ENCODE measurements at regions not wholly inside any gene's neighbourhood (a gene's known extent, or its start where the extent isn't known, plus 50 kb on each side); places are given as distances from the start of the nearest gene placed in this dataset.

DNA sequence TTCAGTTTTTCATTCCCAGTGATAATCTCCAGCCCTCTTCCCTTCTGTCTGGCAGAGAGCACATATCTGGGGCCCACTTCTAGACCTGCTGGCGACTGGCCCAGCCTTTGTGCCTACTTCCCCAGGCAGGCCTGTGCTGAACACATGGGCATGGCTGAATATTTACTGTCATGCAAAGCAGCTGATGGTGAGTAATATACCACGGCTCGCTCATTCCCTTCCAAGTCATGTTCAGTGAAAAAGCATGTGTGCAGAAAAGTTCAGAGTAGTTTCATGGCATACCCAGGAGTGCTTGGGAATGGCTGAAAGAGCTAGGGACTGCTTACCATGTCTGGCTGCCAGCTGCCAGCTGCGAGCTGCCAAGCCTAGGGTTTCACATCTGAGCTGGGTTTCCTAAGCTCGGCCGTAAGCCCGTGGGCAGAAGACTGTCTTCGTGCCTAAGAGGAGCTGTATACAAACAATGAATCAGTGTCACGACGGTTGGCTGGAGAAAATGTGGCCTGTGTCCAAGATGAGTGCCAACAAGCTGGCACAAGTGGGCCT lies 179.9 kb upstream of the PELI2 start:
- no peak overlapping the region for H3K9ac ChIP-seq (ENCODE audit: low read length in 5 of 5)
- H3K27ac ChIP-seq (ENCODE audit: low read depth, low read length), result no peak overlapping the region
- H3K36me3 ChIP-seq (ENCODE audit: control insufficient read depth in 5 of 5, insufficient read depth in 5 of 5, low read length in 5 of 5), result no peaks in the 10 kb centered on the region
- no peaks in the 10 kb centered on the region for H3K27me3 ChIP-seq (ENCODE audit: control insufficient read depth in 5 of 5, insufficient read depth in 4 of 5, low read length in 5 of 5)
- peaks cover 0 to 13% (median 8%) of the 10 kb centered on the region in 5 donors for H3K9me3 ChIP-seq (ENCODE audit: control insufficient read depth in 5 of 5, low read length in 5 of 5)
- no peak overlapping the region for H3K4me3 ChIP-seq (ENCODE audit: low read depth in 1 of 5, low read length in 5 of 5)
- H3K4me1 ChIP-seq (ENCODE audit: control insufficient read depth in 5 of 5, insufficient read depth in 5 of 5, low read length in 5 of 5), result peaks cover 0 to 6% (median 5%) of the 10 kb centered on the region in 5 donors

DNA sequence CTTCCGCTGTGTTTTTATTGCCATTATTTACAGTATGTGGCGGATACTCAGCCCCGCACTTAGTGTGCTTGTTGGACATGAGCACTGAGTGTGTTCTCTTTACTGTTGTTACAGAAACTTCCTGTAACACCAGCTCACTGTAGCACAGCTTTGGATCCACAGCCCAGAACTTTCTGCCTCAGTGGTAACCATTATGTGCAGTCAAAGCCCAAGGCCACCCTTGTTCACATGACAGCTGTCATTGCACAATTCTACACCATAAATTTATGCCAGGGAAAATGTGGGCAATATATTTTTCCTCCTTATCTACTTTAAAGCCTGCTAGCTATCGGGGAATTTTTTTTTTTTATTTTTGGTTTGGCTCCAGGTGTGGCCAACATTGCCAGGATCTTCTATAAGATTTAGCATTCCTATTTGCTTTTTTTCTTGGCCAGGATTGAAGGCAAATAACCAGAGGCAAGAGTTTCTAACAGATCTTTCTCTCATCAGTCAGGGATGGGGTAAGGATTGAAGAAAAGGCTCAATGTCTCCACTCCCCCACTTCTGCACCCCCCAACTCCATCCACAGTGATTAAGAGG lies 176.0 kb upstream of the PELI2 start:
- Histone ChIP-seq H3K9ac (ENCODE audit: low read length in 5 of 5) (no peak overlapping the region), H3K27ac (ENCODE audit: low read depth, low read length) (no peak overlapping the region), H3K36me3 (ENCODE audit: control insufficient read depth in 5 of 5, insufficient read depth in 5 of 5, low read length in 5 of 5) (no peaks in the 10 kb centered on the region), H3K27me3 (ENCODE audit: control insufficient read depth in 5 of 5, insufficient read depth in 4 of 5, low read length in 5 of 5) (no peaks in the 10 kb centered on the region), H3K9me3 (ENCODE audit: control insufficient read depth in 5 of 5, low read length in 5 of 5) (peaks cover 0 to 3% (median 0%) of the 10 kb centered on the region in 5 donors), H3K4me1 (ENCODE audit: control insufficient read depth in 5 of 5, insufficient read depth in 5 of 5, low read length in 5 of 5) (peaks cover 0 to 6% (median 5%) of the 10 kb centered on the region in 5 donors), H3K4me3 (ENCODE audit: low read depth in 1 of 5, low read length in 5 of 5) (no peak overlapping the region)

DNA sequence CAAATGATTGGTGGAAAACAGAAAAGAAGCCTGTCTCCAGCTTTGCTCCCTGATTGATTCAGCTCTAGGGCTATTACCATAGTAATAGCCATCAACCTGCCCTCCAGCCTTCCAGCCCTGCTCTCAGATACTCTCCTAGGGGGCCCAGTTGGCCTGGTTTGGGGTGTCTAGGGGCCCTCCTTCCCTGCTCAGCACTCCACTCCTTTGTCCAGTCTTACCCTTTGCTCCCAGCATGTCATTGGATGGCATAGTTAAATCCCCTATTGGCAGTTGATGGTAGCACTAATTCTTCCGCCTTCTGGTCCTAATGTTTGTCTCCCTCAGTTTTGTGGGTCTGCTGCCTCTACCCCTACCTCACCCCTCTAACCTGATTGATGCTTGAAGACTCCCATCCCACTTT lies 175.4 kb upstream of the PELI2 start:
- H3K4me1 ChIP-seq (ENCODE audit: control insufficient read depth in 5 of 5, insufficient read depth in 5 of 5, low read length in 5 of 5), result peaks cover 0 to 5% (median 4%) of the 10 kb centered on the region in 5 donors

DNA sequence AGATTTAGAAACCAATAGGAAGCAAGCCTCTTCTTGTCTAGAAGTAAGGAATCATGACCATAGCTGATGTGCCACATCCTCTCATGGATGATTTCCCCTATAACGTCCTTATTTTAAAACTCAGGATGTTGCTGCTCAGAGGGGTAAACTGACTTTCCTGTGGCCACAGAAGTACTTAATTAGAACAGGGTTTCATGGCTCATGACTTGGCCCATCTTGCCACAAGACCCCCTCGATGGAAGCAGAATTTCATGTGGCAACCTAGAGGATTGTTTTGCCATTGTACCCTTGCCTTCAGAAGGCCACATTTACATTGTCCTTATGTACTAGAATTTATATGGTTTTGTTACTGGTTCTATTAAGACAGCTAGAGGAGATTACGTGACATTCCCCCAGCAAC lies 173.5 kb upstream of the PELI2 start:
- Histone ChIP-seq H3K4me3 (ENCODE audit: low read depth in 1 of 5, low read length in 5 of 5) (no peak overlapping the region), H3K4me1 (ENCODE audit: control insufficient read depth in 5 of 5, insufficient read depth in 5 of 5, low read length in 5 of 5) (no peaks in the 10 kb centered on the region), H3K9me3 (ENCODE audit: control insufficient read depth in 5 of 5, low read length in 5 of 5) (peaks cover 0 to 2% (median 0%) of the 10 kb centered on the region in 5 donors), H3K9ac (ENCODE audit: low read length in 5 of 5) (no peak overlapping the region), H3K36me3 (ENCODE audit: control insufficient read depth in 5 of 5, insufficient read depth in 5 of 5, low read length in 5 of 5) (no peaks in the 10 kb centered on the region), H3K27me3 (ENCODE audit: control insufficient read depth in 5 of 5, insufficient read depth in 4 of 5, low read length in 5 of 5) (no peaks in the 10 kb centered on the region), H3K27ac (ENCODE audit: low read depth, low read length) (no peak overlapping the region)

More for the DNA sequence above, 175.4 kb upstream of the PELI2 start:
- H3K36me3 ChIP-seq (ENCODE audit: control insufficient read depth in 5 of 5, insufficient read depth in 5 of 5, low read length in 5 of 5), result no peaks in the 10 kb centered on the region
- H3K4me3 ChIP-seq (ENCODE audit: low read depth in 1 of 5, low read length in 5 of 5), result no peak overlapping the region
- no peak overlapping the region for H3K27ac ChIP-seq (ENCODE audit: low read depth, low read length)
- no peak overlapping the region for H3K9ac ChIP-seq (ENCODE audit: low read length in 5 of 5)
- H3K9me3 ChIP-seq (ENCODE audit: control insufficient read depth in 5 of 5, low read length in 5 of 5), result peaks cover 0 to 3% (median 0%) of the 10 kb centered on the region in 5 donors
- H3K27me3 ChIP-seq (ENCODE audit: control insufficient read depth in 5 of 5, insufficient read depth in 4 of 5, low read length in 5 of 5), result no peaks in the 10 kb centered on the region

DNA sequence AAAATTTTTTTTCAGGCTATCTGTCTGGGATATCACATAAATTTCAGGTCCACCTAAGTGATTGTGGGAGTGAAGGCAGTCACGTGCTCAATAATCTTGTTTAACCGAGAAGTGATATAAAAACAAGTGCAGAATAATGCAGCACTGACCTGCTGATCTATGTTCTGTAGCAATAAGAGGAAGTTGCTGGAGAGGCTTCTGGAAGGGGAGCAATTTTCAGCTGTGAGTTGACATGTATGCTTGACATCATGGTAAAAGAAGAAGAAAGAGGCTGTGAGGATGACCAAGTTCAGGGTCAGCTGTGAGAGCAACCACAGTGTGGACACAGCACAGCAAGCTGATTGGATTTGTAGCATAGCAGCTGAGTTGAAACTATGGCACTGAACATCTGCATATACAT lies 172.0 kb upstream of the PELI2 start:
- Histone ChIP-seq H3K36me3 (ENCODE audit: control insufficient read depth in 5 of 5, insufficient read depth in 5 of 5, low read length in 5 of 5) (no peaks in the 10 kb centered on the region), H3K9ac (ENCODE audit: low read length in 5 of 5) (no peak overlapping the region), H3K4me3 (ENCODE audit: low read depth in 1 of 5, low read length in 5 of 5) (no peak overlapping the region), H3K9me3 (ENCODE audit: control insufficient read depth in 5 of 5, low read length in 5 of 5) (no peaks in the 10 kb centered on the region), H3K27ac (ENCODE audit: low read depth, low read length) (no peak overlapping the region), H3K4me1 (ENCODE audit: control insufficient read depth in 5 of 5, insufficient read depth in 5 of 5, low read length in 5 of 5) (no peaks in the 10 kb centered on the region), H3K27me3 (ENCODE audit: control insufficient read depth in 5 of 5, insufficient read depth in 4 of 5, low read length in 5 of 5) (no peaks in the 10 kb centered on the region)

DNA sequence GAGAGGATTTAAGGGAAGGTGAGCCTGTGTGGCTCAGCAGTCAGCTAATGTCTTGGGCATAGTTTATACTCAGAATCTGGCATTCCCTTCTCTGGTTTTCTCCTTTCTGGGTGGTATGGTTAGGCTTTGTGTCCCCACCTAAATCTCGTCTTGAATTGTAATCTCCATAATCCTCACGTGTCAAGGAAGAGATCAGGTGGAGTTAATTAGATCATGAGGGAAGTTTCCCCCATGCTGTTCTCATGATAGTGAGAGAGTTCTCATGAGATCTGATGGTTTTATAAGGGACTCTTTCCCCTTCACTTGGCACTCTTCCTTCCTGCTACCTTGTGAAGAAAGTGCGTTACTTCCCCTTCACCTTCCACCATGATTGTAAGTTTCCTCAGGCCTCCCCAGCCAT lies 169.8 kb upstream of the PELI2 start:
- H3K27ac ChIP-seq (ENCODE audit: low read depth, low read length), result no peak overlapping the region
- no peaks in the 10 kb centered on the region for H3K9me3 ChIP-seq (ENCODE audit: control insufficient read depth in 5 of 5, low read length in 5 of 5)
- H3K9ac ChIP-seq (ENCODE audit: low read length in 5 of 5), result no peak overlapping the region
- no peak overlapping the region for H3K4me3 ChIP-seq (ENCODE audit: low read depth in 1 of 5, low read length in 5 of 5)
- H3K36me3 ChIP-seq (ENCODE audit: control insufficient read depth in 5 of 5, insufficient read depth in 5 of 5, low read length in 5 of 5), result no peaks in the 10 kb centered on the region
- no peaks in the 10 kb centered on the region for H3K27me3 ChIP-seq (ENCODE audit: control insufficient read depth in 5 of 5, insufficient read depth in 4 of 5, low read length in 5 of 5)
- H3K4me1 ChIP-seq (ENCODE audit: control insufficient read depth in 5 of 5, insufficient read depth in 5 of 5, low read length in 5 of 5), result no peaks in the 10 kb centered on the region

DNA sequence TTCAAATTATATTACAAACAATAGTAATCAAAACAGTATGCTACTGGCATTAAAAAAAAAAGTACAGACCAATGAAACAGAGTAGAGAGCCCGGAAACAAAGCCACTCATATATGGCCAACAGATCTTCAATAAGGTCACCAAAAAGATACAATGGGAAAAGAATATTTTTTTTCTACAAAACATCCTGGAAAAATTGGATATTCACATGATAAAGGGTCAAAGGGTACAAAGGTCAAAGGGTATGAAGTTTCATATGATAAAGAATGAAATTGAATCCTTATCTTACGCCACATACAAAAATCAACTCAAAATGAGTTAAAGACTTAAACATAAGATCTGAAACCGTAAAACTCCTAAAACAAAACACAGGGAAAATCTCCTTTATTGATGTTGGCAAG lies 168.5 kb upstream of the PELI2 start:
- Histone ChIP-seq H3K4me3 (ENCODE audit: low read depth in 1 of 5, low read length in 5 of 5) (no peak overlapping the region), H3K27ac (ENCODE audit: low read depth, low read length) (no peak overlapping the region), H3K27me3 (ENCODE audit: control insufficient read depth in 5 of 5, insufficient read depth in 4 of 5, low read length in 5 of 5) (no peaks in the 10 kb centered on the region), H3K36me3 (ENCODE audit: control insufficient read depth in 5 of 5, insufficient read depth in 5 of 5, low read length in 5 of 5) (no peaks in the 10 kb centered on the region), H3K9ac (ENCODE audit: low read length in 5 of 5) (no peak overlapping the region), H3K4me1 (ENCODE audit: control insufficient read depth in 5 of 5, insufficient read depth in 5 of 5, low read length in 5 of 5) (no peaks in the 10 kb centered on the region), H3K9me3 (ENCODE audit: control insufficient read depth in 5 of 5, low read length in 5 of 5) (no peaks in the 10 kb centered on the region)

DNA sequence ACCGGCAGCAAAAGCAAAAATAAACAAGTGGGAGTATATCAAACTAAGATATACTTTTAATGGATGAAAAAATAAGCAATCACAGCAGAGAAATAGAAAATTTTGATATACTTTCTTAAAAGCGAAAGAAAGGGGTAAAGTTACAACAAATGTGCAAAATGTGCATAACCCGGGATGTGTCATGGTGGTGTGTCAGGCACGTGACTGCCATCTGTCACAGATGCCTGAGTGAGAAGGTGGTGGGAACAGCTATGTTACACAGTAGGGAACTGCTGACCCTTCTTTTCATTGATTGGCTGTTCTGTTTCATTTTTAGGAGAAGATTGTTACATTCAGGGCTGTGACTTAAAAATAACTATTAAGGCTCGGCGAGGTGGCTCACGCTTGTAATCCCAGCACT lies 168.1 kb upstream of the PELI2 start:
- Histone ChIP-seq H3K27ac (ENCODE audit: low read depth, low read length) (no peak overlapping the region), H3K9ac (ENCODE audit: low read length in 5 of 5) (no peak overlapping the region), H3K27me3 (ENCODE audit: control insufficient read depth in 5 of 5, insufficient read depth in 4 of 5, low read length in 5 of 5) (no peaks in the 10 kb centered on the region), H3K4me1 (ENCODE audit: control insufficient read depth in 5 of 5, insufficient read depth in 5 of 5, low read length in 5 of 5) (no peaks in the 10 kb centered on the region), H3K36me3 (ENCODE audit: control insufficient read depth in 5 of 5, insufficient read depth in 5 of 5, low read length in 5 of 5) (no peaks in the 10 kb centered on the region), H3K9me3 (ENCODE audit: control insufficient read depth in 5 of 5, low read length in 5 of 5) (no peaks in the 10 kb centered on the region), H3K4me3 (ENCODE audit: low read depth in 1 of 5, low read length in 5 of 5) (no peak overlapping the region)

DNA sequence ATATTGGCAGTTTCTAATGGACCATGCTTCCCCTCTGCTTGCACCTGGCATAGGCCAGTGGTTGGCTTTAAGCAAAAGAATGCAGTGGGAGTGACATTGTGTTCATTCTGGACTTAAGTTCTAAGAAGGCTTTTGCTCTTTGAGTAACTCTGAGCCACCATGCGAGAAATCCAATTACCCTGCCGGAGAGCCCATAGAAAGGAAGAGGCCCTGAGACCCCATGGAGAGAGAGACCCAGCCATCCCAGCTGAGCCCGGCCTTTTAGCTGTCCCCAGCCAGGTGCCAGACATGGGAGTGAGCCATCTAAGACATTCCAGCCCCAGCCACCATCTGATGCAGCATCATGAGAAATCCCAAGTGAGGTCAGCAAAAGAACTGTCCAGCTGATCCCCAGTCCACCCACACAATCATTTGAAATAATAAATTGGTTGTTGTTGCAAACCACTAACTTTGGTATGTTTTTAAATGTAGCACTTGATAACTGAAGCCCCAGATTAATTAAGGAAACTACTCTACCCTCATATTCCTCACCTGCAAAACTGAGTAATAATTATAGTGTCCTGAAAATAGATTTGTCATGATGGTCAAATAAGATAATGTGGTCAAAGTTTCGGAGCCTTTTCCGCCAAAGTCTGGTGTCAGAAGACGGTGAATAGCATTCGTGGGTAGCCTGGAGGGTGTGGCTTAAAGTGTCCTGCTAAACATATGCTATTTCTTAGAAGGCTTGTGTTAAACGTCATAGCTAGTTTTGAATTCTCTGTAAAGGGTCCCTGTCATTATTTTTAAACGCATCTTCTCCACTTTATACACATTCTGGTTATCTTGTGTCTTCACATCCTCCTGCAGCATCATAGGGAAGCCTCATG lies 166.6 kb upstream of the PELI2 start:
- H3K4me3 ChIP-seq (ENCODE audit: low read depth in 1 of 5, low read length in 5 of 5), result no peak overlapping the region
- peaks cover 0 to 5% (median 0%) of the 10 kb centered on the region in 5 donors for H3K27me3 ChIP-seq (ENCODE audit: control insufficient read depth in 5 of 5, insufficient read depth in 4 of 5, low read length in 5 of 5)
- H3K4me1 ChIP-seq (ENCODE audit: control insufficient read depth in 5 of 5, insufficient read depth in 5 of 5, low read length in 5 of 5), result no peaks in the 10 kb centered on the region
- H3K9me3 ChIP-seq (ENCODE audit: control insufficient read depth in 5 of 5, low read length in 5 of 5), result no peaks in the 10 kb centered on the region
- no peaks in the 10 kb centered on the region for H3K36me3 ChIP-seq (ENCODE audit: control insufficient read depth in 5 of 5, insufficient read depth in 5 of 5, low read length in 5 of 5)
- H3K27ac ChIP-seq (ENCODE audit: low read depth, low read length), result no peak overlapping the region
- no peak overlapping the region for H3K9ac ChIP-seq (ENCODE audit: low read length in 5 of 5)

DNA sequence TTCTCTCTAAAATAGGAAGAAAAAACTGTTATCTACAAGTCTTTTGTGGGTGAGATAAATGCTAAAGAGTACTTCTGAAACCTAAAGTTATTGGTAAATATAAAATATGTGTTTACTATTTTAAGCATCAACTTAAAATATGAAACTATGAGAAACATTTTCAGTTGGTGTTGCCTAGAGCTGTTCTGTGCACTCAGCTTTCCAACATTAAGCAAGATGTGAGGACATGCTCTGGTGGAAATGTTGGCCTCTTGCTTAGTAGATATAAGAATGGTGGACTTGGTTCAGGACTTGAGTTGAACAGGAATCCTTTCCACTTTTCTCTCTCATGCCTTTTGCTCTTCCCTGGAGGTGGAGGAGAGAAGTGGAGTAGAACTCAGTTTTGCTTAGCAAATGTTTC lies 164.1 kb upstream of the PELI2 start:
- Histone ChIP-seq H3K4me3 (ENCODE audit: low read depth in 1 of 5, low read length in 5 of 5) (no peak overlapping the region), H3K27ac (ENCODE audit: low read depth, low read length) (no peak overlapping the region), H3K36me3 (ENCODE audit: control insufficient read depth in 5 of 5, insufficient read depth in 5 of 5, low read length in 5 of 5) (no peaks in the 10 kb centered on the region), H3K4me1 (ENCODE audit: control insufficient read depth in 5 of 5, insufficient read depth in 5 of 5, low read length in 5 of 5) (no peaks in the 10 kb centered on the region), H3K27me3 (ENCODE audit: control insufficient read depth in 5 of 5, insufficient read depth in 4 of 5, low read length in 5 of 5) (peaks cover 0 to 5% (median 0%) of the 10 kb centered on the region in 5 donors), H3K9ac (ENCODE audit: low read length in 5 of 5) (no peak overlapping the region), H3K9me3 (ENCODE audit: control insufficient read depth in 5 of 5, low read length in 5 of 5) (no peaks in the 10 kb centered on the region)

Data from subcutaneous abdominal adipose tissue (tissue), 5 donors.